Erythroblast (primary cell): ENCODE measurements at regions not wholly inside any gene's neighbourhood (a gene's known extent, or its start where the extent isn't known, plus 50 kb on each side); places are given as distances from the start of the nearest gene placed in this dataset.

Experiments
- DNase-seq, 2 experiments: peaks; one replicate each; lab custom pipeline; 2025; lab: John Stamatoyannopoulos, UW
- GATA1 ChIP-seq: IDR thresholded peaks from 2 replicates; pipeline ENCODE4 v1.6.1; 2011; ENCODE audit warnings: low read depth, mild to moderate bottlenecking, control low read depth, low read length, moderate library complexity
- POLR2A ChIP-seq: IDR thresholded peaks from 2 replicates; pipeline ENCODE4 v1.6.1; 2011; ENCODE audit warnings: mild to moderate bottlenecking, low read length

- TF ChIP-seq GATA1: no peak
- TF ChIP-seq POLR2A: no peak
- no peak for DNase-seq
Measured at GRCh38 chr2:120600786-120601185, 134.9 kb upstream of the GLI2 start.

GRCh38 chr2:120601566-120601965 is 134.1 kb upstream of the GLI2 start:
- no peak for TF ChIP-seq POLR2A
- no peak for TF ChIP-seq GATA1
- DNase-seq: no peak

- DNase-seq: no peak
- TF ChIP-seq GATA1 (no peak), POLR2A (no peak)
Measured at GRCh38 chr2:120602251-120602650, 133.4 kb upstream of the GLI2 start.

- no peak for TF ChIP-seq GATA1
- no peak for TF ChIP-seq POLR2A
- DNase-seq: no peak
Measured at GRCh38 chr2:120604767-120605166, 130.9 kb upstream of the GLI2 start.

- no peak for DNase-seq
- no peak for TF ChIP-seq POLR2A
- no peak for TF ChIP-seq GATA1
Measured at GRCh38 chr2:120605231-120605935, 130.3 kb upstream of the GLI2 start.

GRCh38 chr2:120606280-120606679 is 129.4 kb upstream of the GLI2 start:
- no peak for DNase-seq
- no peak for TF ChIP-seq GATA1
- no peak for TF ChIP-seq POLR2A

GRCh38 chr2:120606931-120607330 is 128.7 kb upstream of the GLI2 start:
- TF ChIP-seq GATA1 (no peak), POLR2A (no peak)
- no peak for DNase-seq

GRCh38 chr2:120607506-120607905 is 128.2 kb upstream of the GLI2 start:
- DNase-seq: no peak
- no peak for TF ChIP-seq POLR2A
- no peak for TF ChIP-seq GATA1

GRCh38 chr2:120607996-120608395 is 127.7 kb upstream of the GLI2 start:
- DNase-seq: no peak
- TF ChIP-seq POLR2A (no peak), GATA1 (no peak)

GRCh38 chr2:120609826-120610395 is 125.8 kb upstream of the GLI2 start:
- TF ChIP-seq POLR2A (no peak), GATA1 (no peak)

GRCh38 chr2:120611016-120611415 is 124.7 kb upstream of the GLI2 start:
- DNase-seq: no peak
- TF ChIP-seq POLR2A: no peak
- TF ChIP-seq GATA1: no peak

More at GRCh38 chr2:120609826-120610395, 125.8 kb upstream of the GLI2 start:
- no peak for DNase-seq

GRCh38 chr2:120611961-120612360 is 123.7 kb upstream of the GLI2 start:
- DNase-seq: no peak
- TF ChIP-seq GATA1: no peak
- no peak for TF ChIP-seq POLR2A

- TF ChIP-seq POLR2A (no peak), GATA1 (no peak)
- no peak for DNase-seq
Measured at GRCh38 chr2:120612471-120612870, 123.2 kb upstream of the GLI2 start.

GRCh38 chr2:120612931-120613330 is 122.7 kb upstream of the GLI2 start:
- TF ChIP-seq POLR2A (no peak), GATA1 (no peak)
- DNase-seq: no peak
